HEK293 (cell line): ENCODE measurements at regions not wholly inside any gene's neighbourhood (a gene's known extent, or its start where the extent isn't known, plus 50 kb on each side); places are given as distances from the start of the nearest gene placed in this dataset.

ENCODE experiments used
- ELK4 ChIP-seq: IDR thresholded peaks from 2 replicates; pipeline ENCODE4 v1.6.1; 2011; ENCODE audit warnings: mild to moderate bottlenecking, low read depth, low read length, borderline replicate concordance
- GLI4 ChIP-seq: fragments of 450-650 bp; formaldehyde crosslinking; IDR thresholded peaks from 2 replicates; pipeline ENCODE4 v1.5.1; 2016; ENCODE audit warnings: missing biosample characterization, missing genetic modification characterization
- HOXA7 ChIP-seq: sonication (generic); formaldehyde crosslinking; IDR thresholded peaks from 2 replicates; pipeline ENCODE4 v1.8.1; 2022; ENCODE audit warnings: missing genetic modification reagents, borderline replicate concordance
- MYNN ChIP-seq: fragments of 450-650 bp; formaldehyde crosslinking; IDR thresholded peaks from 2 replicates; pipeline ENCODE4 v1.5.1; 2016; ENCODE audit warnings: missing biosample characterization, missing genetic modification characterization, borderline replicate concordance
- MZF1 ChIP-seq: fragments of 450-650 bp; formaldehyde crosslinking; IDR thresholded peaks from 2 replicates; pipeline ENCODE4 v1.5.1; 2017; ENCODE audit warnings: missing biosample characterization, missing genetic modification characterization, borderline replicate concordance
- ZBTB17 ChIP-seq: fragments of 450-650 bp; formaldehyde crosslinking; IDR thresholded peaks from 2 replicates; pipeline ENCODE4 v1.5.1; 2016; ENCODE audit warnings: missing biosample characterization, missing genetic modification characterization
- ZBTB26 ChIP-seq: fragments of 450-650 bp; formaldehyde crosslinking; optimal IDR thresholded peaks from 2 replicates; pipeline ENCODE3; 2016; ENCODE audit warnings: missing biosample characterization, mild to moderate bottlenecking, missing genetic modification characterization
- ZBTB8A ChIP-seq: fragments of 450-650 bp; formaldehyde crosslinking; IDR thresholded peaks from 2 replicates; pipeline ENCODE4 v1.5.1; 2016; ENCODE audit warnings: missing biosample characterization, missing genetic modification characterization
- ZNF10 ChIP-seq: fragments of 450-650 bp; formaldehyde crosslinking; IDR thresholded peaks from 2 replicates; pipeline ENCODE4 v1.5.1; 2017; ENCODE audit warnings: missing biosample characterization, missing genetic modification characterization
- ZNF146 ChIP-seq: fragments of 450-650 bp; formaldehyde crosslinking; IDR thresholded peaks from 2 replicates; pipeline ENCODE4 v1.5.1; 2016; ENCODE audit warnings: missing biosample characterization, missing genetic modification characterization
- ZNF169 ChIP-seq: fragments of 450-650 bp; formaldehyde crosslinking; IDR thresholded peaks from 2 replicates; pipeline ENCODE4 v1.5.1; 2016; ENCODE audit warnings: missing biosample characterization, missing genetic modification characterization
- ZNF223 ChIP-seq: fragments of 450-650 bp; formaldehyde crosslinking; IDR thresholded peaks from 2 replicates; pipeline ENCODE4 v1.5.1; 2016; ENCODE audit warnings: missing biosample characterization, missing genetic modification characterization
- ZNF23 ChIP-seq: fragments of 450-650 bp; formaldehyde crosslinking; IDR thresholded peaks from 2 replicates; pipeline ENCODE4 v1.5.1; 2016; ENCODE audit warnings: missing biosample characterization, missing genetic modification characterization, borderline replicate concordance
- ZNF239 ChIP-seq: fragments of 450-650 bp; formaldehyde crosslinking; IDR thresholded peaks from 2 replicates; pipeline ENCODE4 v1.5.1; 2016; ENCODE audit warnings: missing biosample characterization, missing genetic modification characterization
- ZNF24 ChIP-seq: fragments of 450-650 bp; formaldehyde crosslinking; IDR thresholded peaks from 2 replicates; pipeline ENCODE4 v1.5.1; 2016; ENCODE audit warnings: missing biosample characterization, missing genetic modification characterization
- ZNF350 ChIP-seq: fragments of 450-650 bp; formaldehyde crosslinking; IDR thresholded peaks from 2 replicates; pipeline ENCODE4 v1.5.0; 2017; ENCODE audit warnings: missing biosample characterization, mild to moderate bottlenecking, missing genetic modification characterization
- ZNF366 ChIP-seq: fragments of 450-650 bp; formaldehyde crosslinking; conservative IDR thresholded peaks from 2 replicates; pipeline ENCODE4 v1.5.1; 2016; ENCODE audit warnings: missing biosample characterization, missing genetic modification characterization
- ZNF394 ChIP-seq: fragments of 450-650 bp; formaldehyde crosslinking; IDR thresholded peaks from 2 replicates; pipeline ENCODE4 v1.5.1; 2016; ENCODE audit warnings: missing biosample characterization, missing genetic modification characterization, mild to moderate bottlenecking, moderate library complexity, borderline replicate concordance
- ZNF510 ChIP-seq: fragments of 450-650 bp; formaldehyde crosslinking; IDR thresholded peaks from 2 replicates; pipeline ENCODE4 v1.5.1; 2018; ENCODE audit warnings: mild to moderate bottlenecking, missing genetic modification characterization, missing biosample characterization; ENCODE audit not compliant: insufficient replicate concordance
- ZNF514 ChIP-seq: fragments of 450-650 bp; formaldehyde crosslinking; IDR thresholded peaks from 2 replicates; pipeline ENCODE4 v1.5.1; 2016; ENCODE audit warnings: missing biosample characterization, missing genetic modification characterization
- ZNF561 ChIP-seq: fragments of 450-650 bp; IDR thresholded peaks from 2 replicates; pipeline ENCODE4 v1.5.1; 2018; ENCODE audit warnings: missing biosample characterization, missing genetic modification characterization, borderline replicate concordance
- ZNF654 ChIP-seq: fragments of 450-650 bp; formaldehyde crosslinking; IDR thresholded peaks from 2 replicates; pipeline ENCODE4 v1.5.1; 2016; ENCODE audit warnings: low read depth, missing biosample characterization, missing genetic modification characterization
- ZNF660 ChIP-seq: fragments of 450-650 bp; IDR thresholded peaks from 2 replicates; pipeline ENCODE4 v1.5.1; 2018; ENCODE audit warnings: missing biosample characterization, mild to moderate bottlenecking, missing genetic modification characterization
- ZNF664 ChIP-seq: fragments of 450-650 bp; formaldehyde crosslinking; IDR thresholded peaks from 2 replicates; pipeline ENCODE4 v1.5.1; 2016; ENCODE audit warnings: missing biosample characterization, missing genetic modification characterization
- ZNF704 ChIP-seq: fragments of 450-650 bp; formaldehyde crosslinking; IDR thresholded peaks from 2 replicates; pipeline ENCODE4 v1.5.1; 2016; ENCODE audit warnings: missing biosample characterization, missing genetic modification characterization
- ZNF707 ChIP-seq: fragments of 450-650 bp; formaldehyde crosslinking; IDR thresholded peaks from 2 replicates; pipeline ENCODE4 v1.5.1; 2016; ENCODE audit warnings: missing biosample characterization, missing genetic modification characterization
- ZNF768 ChIP-seq: fragments of 450-650 bp; formaldehyde crosslinking; IDR thresholded peaks from 2 replicates; pipeline ENCODE4 v1.5.1; 2018; ENCODE audit warnings: missing biosample characterization, mild to moderate bottlenecking, missing genetic modification characterization
- ZNF785 ChIP-seq: fragments of 450-650 bp; formaldehyde crosslinking; IDR thresholded peaks from 2 replicates; pipeline ENCODE4 v1.5.1; 2016; ENCODE audit warnings: missing biosample characterization, missing genetic modification characterization
- ZXDB ChIP-seq: fragments of 450-650 bp; formaldehyde crosslinking; IDR thresholded peaks from 2 replicates; pipeline ENCODE4 v1.5.1; 2016; ENCODE audit warnings: missing biosample characterization, missing genetic modification characterization
- TF ChIP-seq, protein P1 (sequence below): fragments of 450-650 bp; formaldehyde crosslinking; IDR thresholded peaks from 2 replicates; pipeline ENCODE4 v1.5.1; 2016; ENCODE audit warnings: missing biosample characterization, missing genetic modification characterization, borderline replicate concordance
- TF ChIP-seq, protein P2 (sequence below): fragments of 450-650 bp; formaldehyde crosslinking; IDR thresholded peaks from 2 replicates; pipeline ENCODE4 v1.5.1; 2017; ENCODE audit warnings: missing biosample characterization, mild to moderate bottlenecking, missing genetic modification characterization, moderate library complexity
- TF ChIP-seq, protein P3 (sequence below): fragments of 450-650 bp; formaldehyde crosslinking; IDR thresholded peaks from 2 replicates; pipeline ENCODE4 v1.5.1; 2017; ENCODE audit warnings: missing biosample characterization, missing genetic modification characterization

- TF ChIP-seq ZXDB (tag by site-specific recombination) (no peak), ZNF514 (no peak), ZBTB26 (tag by site-specific recombination) (peak; percentile 60), ZNF510 (tag by site-specific recombination) (no peak), ZNF704 (no peak), ZNF146 (tag by site-specific recombination) (no peak), GLI4 (tag by site-specific recombination) (no peak), ZNF239 (tag by site-specific recombination) (no peak), ZNF654 (tag by site-specific recombination) (no peak), ZNF350 (no peak), ZNF785 (tag by site-specific recombination) (no peak), HOXA7 (CRISPR knock-in tag) (no peak), ZNF169 (no peak), ZNF10 (tag by site-specific recombination) (no peak), ZNF23 (tag by site-specific recombination) (no peak), ZNF660 (no peak), ZNF768 (tag by site-specific recombination) (no peak), ZNF707 (tag by site-specific recombination) (no peak), MZF1 (tag by site-specific recombination) (no peak), ZBTB17 (peak; percentile 64), MYNN (tag by site-specific recombination) (no peak), ZNF561 (tag by site-specific recombination) (0 out of 2 replicates have a peak, but pooled peaks have one; percentile 52), ELK4 (no peak), ZNF223 (tag by site-specific recombination) (no peak), ZNF394 (tag by site-specific recombination) (no peak), ZNF664 (tag by site-specific recombination) (no peak), ZNF24 (tag by site-specific recombination) (no peak), ZNF366 (no peak), ZBTB8A (tag by site-specific recombination) (no peak)
- TF ChIP-seq, protein P1, sequence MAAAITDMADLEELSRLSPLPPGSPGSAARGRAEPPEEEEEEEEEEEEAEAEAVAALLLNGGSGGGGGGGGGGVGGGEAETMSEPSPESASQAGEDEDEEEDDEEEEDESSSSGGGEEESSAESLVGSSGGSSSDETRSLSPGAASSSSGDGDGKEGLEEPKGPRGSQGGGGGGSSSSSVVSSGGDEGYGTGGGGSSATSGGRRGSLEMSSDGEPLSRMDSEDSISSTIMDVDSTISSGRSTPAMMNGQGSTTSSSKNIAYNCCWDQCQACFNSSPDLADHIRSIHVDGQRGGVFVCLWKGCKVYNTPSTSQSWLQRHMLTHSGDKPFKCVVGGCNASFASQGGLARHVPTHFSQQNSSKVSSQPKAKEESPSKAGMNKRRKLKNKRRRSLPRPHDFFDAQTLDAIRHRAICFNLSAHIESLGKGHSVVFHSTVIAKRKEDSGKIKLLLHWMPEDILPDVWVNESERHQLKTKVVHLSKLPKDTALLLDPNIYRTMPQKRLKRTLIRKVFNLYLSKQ, result no peak
- TF ChIP-seq, protein P2, sequence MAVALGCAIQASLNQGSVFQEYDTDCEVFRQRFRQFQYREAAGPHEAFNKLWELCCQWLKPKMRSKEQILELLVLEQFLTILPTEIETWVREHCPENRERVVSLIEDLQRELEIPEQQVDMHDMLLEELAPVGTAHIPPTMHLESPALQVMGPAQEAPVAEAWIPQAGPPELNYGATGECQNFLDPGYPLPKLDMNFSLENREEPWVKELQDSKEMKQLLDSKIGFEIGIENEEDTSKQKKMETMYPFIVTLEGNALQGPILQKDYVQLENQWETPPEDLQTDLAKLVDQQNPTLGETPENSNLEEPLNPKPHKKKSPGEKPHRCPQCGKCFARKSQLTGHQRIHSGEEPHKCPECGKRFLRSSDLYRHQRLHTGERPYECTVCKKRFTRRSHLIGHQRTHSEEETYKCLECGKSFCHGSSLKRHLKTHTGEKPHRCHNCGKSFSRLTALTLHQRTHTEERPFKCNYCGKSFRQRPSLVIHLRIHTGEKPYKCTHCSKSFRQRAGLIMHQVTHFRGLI, result peak; percentile 42; the same call in 1 of the 2 replicates
- TF ChIP-seq, protein P3, sequence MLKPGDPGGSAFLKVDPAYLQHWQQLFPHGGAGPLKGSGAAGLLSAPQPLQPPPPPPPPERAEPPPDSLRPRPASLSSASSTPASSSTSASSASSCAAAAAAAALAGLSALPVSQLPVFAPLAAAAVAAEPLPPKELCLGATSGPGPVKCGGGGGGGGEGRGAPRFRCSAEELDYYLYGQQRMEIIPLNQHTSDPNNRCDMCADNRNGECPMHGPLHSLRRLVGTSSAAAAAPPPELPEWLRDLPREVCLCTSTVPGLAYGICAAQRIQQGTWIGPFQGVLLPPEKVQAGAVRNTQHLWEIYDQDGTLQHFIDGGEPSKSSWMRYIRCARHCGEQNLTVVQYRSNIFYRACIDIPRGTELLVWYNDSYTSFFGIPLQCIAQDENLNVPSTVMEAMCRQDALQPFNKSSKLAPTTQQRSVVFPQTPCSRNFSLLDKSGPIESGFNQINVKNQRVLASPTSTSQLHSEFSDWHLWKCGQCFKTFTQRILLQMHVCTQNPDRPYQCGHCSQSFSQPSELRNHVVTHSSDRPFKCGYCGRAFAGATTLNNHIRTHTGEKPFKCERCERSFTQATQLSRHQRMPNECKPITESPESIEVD (tag by site-specific recombination), result no peak
Observed at GRCh38 chr9:71446473-71447411, 321.6 kb downstream of the CEMIP2 start (continued).
